ENCODE measurements at regions not wholly inside any gene's neighbourhood (a gene's known extent, or its start where the extent isn't known, plus 50 kb on each side); places are given as distances from the start of the nearest gene placed in this dataset.

DNA sequence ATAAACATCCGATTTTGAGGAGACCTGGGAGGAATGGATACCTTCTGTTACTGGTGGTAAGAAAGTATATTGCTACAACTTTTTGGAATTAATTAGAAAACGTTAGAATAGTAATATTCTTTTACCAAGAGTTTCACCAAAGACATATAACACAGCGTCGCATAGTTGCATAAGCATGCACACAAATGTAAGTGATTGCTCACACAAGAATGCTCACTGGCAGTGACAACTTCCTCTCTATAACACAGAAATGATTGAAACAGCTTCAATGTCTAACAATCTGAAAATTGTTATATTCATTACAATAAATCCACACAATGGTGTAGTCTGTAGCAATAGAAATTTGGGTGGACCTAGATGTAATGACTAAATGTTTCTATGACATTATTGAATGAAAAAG is 998.6 kb downstream of the TTLL7 start:
- no peak for FAIRE-seq
- DNase-seq (ENCODE audit: low spot score), result no peak

DNA sequence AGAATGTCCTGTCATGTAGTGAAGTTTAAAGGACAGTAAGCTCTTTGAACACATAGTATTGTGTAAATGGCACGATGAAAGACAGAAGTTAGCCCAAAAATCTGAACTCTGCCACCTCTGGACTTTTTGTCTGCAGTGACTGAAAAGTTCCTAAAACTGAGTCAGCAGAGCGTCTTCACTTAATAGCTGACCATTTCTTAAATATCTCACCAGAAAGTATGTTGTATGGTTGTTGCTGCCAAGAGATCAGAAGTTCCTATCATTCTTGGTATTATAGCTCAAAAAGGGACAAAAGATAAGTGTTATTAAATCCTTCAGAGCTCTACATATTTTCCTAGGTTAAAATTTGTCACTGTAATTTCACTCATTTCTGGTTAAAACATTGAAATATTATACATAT is 1003.0 kb downstream of the TTLL7 start:
- no peak for FAIRE-seq
- no peak for DNase-seq (ENCODE audit: low spot score)

DNA sequence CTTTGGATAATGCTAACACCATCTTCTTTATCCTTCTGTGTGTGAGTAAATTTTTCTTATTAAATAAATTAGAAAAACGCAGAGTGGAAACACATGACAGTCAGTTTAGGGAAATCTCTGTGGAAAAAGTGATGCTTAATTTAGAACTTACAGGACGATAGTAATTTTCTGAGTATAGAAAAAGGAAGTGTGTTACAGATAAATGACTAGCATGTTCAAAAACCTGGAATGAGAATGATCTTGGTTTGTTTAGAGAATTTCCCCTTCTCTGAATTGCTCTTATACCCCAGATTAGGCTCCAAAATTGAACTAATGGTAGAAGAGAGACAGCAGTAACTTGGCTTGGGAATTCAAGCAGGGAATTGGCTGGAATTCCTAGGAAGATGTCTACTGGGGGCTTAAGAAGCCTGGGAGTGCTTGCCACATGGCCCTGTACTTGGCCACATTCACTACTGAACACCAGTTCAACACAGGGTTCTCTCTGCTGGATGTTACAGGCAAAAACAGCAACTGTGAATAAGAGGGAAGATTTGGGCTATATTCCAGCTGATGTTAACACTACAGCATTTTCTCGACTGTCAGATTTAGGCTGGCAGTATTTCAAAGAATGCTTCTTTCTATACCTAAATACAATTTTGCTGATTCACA is 1004.2 kb downstream of the TTLL7 start:
- FAIRE-seq (no peak), DNase-seq (ENCODE audit: low spot score) (no peak)

DNA sequence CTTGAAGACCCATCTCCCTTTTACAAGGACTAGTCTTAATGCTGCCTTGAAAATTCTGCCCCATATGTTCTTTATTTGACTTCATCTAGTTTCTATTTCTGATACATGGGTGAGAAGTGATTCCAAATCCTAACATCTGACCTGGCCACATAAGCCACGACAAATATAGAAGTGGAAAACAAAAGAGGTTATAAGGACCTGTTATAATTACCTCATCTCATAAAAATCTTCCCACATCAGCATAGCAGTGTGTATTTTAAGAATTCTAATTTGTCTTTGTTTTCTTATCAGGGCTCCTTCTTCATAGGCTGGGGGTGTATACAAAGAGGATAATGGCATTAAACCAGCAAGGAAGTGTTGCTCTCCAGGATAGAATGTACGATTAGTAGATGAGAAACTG is 1007.4 kb downstream of the TTLL7 start:
- FAIRE-seq, result no peak
- no peak for DNase-seq (ENCODE audit: low spot score)

DNA sequence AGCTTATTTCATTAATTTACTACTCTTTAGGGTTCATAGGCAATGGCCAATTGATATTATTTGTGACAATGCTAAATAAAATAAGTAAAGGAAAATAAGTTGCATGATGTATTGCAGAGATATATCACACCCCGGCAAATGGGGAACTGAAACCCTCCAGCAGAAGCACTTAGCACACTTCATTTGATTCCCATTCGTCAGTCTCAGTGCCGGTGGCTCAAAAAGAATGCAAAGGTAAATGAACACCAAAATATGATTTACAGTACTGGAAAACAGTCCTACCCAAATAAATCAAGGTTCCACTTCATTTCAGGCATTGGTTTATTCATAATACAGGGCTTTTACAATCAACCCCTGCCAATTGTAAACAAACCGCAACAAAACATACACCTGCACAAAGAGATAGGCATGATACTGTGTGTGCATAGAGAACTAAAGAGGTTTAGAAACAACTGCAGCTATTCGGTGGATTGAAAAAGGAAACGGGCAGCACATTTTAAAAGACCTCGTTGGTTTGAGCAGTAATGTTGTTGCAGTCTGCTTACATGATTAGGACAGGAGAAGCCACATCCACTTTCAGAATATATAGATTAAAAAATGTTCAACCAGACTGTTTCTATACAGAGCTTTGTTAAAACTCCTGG is 1019.2 kb downstream of the TTLL7 start:
- FAIRE-seq (no peak), DNase-seq (ENCODE audit: low spot score) (no peak)

DNA sequence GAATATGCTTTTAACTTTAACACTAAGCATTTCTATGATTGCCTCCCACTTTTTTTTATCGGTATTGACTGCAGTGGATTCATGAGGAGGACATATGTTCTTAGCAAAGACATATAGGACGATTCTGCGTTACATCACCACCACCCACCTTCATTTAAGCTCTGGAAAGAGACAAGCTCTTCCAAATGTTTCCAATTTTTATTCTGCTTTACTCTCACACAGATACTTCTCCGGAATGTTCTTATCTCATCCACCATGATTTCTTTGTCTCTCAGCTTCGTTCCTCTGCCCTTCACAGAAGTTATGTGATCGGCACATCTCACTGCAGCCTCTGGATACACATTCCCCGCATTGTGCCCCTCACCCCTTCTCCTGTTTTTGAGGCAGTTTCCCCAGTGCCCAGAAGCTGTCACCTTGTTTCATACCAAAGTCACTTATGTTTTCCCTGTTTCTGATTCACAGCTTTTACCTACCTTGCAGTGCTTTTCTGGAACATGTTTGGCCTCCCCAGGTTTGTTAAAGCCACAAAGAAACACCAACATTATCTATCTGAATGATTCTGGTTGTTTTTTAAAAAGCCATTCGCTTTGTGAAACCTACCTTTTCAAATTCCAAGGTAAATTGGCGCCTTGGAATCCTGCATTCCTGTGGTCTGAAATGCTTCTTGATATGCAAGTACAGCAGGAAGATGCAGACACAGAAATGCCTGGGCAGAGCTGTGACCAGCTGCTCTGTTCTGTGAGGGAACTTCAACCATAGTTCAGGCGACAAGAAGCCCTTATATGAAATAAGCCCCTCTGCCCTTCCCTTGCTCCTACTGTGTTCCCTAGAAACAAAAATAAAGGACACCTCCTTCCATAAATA is 1020.2 kb downstream of the TTLL7 start:
- FAIRE-seq, result no peak
- DNase-seq (ENCODE audit: low spot score), result no peak

DNA sequence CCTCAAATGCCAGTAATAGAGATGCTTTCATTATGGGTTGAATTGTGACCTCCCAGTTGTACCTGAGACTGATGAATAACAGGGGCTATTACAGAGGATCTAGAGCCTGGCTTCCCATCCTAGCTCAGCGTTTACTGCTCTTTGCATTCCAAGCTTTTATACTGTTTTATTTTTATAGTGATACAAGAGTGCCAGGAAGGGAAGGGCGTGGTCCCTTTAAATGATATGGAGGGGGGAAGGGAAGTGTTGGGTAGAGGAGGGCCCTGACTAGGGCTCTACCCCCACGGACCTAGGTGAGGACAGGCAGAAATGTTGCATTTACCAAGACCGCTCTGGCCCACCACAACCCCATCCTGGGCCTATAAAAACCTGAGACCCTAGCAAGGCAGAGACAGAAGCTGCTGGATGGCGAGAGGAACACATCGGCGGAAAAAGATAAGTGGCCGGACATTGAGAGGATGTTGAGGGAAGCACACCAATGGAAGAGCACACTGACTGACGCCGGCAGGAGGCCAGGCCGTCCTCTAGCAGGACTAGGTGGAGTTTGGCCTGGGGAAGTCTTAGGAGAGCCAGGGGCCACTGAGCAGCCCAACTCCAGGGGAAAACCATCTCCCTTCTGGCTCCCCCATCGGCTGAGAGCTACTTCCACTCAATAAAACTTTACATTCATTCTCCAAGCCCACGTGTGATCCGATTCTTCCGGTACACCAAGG is 1025.9 kb downstream of the TTLL7 start:
- no peak for FAIRE-seq
- no peak for DNase-seq (ENCODE audit: low spot score)

DNA sequence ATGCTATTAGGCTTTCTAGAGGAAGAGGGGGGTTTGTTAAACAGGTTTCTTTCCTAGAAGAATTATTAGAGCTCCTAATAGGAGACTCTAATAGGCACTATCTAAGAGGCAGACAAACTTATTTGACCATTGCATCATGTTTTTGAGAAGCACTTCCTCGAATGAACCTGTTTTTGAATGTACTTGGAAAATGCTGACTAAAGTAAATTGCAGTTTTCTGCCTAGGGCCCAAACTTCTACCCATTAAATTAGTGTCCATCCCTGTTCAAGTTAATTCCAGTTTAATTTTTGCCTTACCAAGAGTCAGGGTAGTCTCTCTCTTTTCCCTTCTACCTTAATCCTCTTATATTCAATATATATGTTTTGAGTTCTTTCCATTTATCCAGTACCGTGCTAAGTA is 1029.6 kb downstream of the TTLL7 start:
- no peak for DNase-seq (ENCODE audit: low spot score)
- FAIRE-seq, result no peak

DNA sequence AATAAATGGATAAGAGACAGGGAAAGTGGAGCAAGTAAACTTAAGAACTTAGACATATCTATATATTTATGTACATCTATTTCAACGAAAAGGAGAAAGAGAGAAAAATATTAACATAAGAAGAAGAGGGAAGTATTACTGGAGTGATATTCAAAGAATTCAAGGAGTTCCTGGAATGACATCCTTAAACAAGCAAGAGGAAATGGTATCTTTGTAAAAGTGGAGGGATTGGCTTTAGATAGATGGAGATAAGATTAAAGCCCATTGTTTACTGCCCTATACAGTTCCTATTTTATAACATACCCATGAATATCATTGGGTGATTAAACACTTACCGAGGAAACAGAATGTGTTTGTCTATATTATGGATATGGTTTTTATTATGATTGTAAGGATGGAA is 1036.3 kb downstream of the TTLL7 start:
- FAIRE-seq, result no peak
- DNase-seq (ENCODE audit: low spot score), result no peak

DNA sequence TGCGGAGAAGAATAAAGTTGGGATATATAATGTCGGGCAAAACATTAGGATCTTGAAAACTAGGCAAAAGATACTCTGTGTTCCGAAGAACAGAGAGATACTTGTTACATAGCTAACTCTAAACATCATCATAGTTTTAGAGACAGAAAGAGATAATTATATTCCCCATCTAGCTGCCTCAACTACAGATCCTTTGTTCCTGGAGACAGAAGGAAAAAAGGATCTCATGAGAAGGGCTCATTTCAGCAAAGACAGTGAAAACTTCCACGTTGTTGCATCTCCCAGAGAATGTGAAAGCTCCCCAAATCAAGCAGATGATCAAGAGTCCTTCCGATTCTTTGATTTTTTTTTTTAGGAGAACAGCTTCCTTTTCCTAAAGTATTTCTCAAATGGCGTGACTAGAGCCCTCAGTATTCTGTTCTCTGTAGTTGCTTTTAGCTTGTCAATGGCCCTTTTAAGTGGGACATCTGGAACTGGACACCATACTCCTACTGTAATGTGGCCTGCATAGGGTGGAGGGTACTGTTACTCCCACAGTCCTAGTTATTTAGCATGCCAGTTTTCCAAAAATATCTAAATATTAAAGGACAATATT is 1048.2 kb downstream of the TTLL7 start:
- DNase-seq (ENCODE audit: low spot score) (no peak), FAIRE-seq (no peak)

DNA sequence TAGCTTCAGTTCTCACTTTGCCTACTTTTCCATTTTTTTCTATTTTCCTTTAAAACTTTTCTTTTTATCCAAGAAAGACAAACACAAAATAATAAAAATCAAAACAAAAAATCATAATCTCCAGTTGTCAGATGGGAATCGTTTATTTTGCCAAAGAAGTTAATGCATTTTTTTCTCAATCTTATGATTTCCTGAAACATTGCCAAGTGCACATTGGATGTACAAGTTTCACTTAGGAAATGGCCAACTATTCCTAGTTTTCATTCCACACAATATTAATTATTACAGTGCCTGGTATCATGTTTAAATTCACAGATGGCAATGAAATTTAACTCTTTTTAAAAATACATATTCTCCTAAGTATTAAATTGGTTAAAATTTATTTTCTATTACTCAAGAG is 1050.5 kb downstream of the TTLL7 start:
- DNase-seq (ENCODE audit: low spot score) (no peak), FAIRE-seq (no peak)

DNA sequence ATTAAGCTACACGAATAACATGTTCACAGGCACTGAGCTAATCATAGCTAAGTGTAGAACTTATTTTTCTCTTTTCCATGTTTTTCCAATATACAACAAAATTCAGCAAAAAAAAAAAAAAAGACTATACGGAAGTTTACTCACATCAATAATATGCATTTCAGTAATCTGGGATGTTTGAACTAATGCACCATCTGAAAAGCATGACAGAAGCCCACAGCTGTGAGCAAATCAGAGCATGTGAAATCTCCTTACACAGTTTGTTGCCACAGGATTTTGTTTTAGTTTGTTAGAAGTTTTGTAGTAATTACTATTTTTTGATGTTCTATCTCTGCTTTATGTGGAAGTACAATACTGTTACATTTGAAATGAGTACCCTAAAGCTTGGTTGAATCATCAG is 1051.7 kb downstream of the TTLL7 start:
- FAIRE-seq (no peak), DNase-seq (ENCODE audit: low spot score) (no peak)

DNA sequence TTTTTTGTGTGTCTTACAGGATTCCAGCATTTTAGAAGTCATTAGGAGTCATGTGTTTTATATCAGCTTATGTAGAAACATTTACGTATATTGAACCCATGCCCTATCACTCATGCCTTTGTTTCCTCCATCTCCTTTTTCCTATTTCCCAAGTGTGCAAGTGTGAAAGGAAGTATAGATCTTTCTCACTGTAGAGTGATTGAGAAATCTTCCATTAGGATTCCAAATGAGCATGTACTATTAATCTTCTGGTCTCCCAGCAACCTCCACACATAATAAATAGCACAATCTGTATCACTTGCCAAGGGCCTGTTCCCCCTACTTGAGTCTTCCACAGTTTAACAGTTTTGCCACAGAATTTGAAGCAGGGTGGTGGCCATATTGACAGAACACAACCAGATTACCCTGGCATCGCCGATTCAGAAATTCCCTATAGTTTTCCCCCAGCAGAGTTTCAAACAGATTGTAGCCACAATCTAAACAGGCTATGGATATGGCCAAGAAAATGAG is 1052.8 kb downstream of the TTLL7 start:
- no peak for DNase-seq (ENCODE audit: low spot score)
- no peak for FAIRE-seq

DNA sequence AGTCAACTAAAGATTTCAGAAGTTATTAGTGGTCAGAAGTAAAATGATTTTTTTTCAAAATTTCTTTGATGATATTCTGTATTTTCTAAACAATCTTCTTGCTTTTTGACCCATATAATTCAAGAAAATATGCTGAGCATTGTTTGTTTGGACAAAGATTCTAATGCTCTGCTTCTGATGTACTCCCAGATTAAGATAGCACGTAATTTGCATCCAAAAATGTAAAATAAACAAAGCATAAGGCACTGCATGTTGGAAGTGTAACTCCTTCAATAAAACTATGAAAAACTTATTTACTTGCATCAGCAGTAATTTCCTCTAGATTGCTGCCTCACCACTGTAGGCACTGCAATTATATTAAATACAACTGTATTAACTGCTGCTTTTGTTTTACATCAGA is 1054.1 kb downstream of the TTLL7 start:
- no peak for DNase-seq (ENCODE audit: low spot score)
- no peak for FAIRE-seq

DNA sequence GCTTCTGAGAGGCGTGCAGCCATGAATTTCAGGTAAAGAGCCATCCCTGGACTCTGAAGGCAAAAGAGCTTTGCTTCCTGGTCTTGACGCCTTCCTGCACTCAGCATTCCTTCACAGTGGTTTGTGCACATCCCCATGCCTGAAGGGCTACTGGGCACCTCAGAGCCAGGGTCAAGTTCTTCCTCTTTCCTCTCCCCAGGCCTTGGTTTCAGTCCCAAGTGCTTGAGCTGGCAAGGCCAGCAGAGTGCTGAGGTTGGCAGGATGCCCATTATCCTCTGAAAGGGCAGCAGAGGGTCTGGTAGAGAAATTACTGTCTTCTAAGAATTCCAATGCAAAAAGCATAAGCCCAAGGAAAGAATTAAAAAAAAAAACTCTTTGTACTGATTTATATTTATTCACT is 1064.9 kb downstream of the TTLL7 start:
- FAIRE-seq (no peak), DNase-seq (ENCODE audit: low spot score) (no peak)

DNA sequence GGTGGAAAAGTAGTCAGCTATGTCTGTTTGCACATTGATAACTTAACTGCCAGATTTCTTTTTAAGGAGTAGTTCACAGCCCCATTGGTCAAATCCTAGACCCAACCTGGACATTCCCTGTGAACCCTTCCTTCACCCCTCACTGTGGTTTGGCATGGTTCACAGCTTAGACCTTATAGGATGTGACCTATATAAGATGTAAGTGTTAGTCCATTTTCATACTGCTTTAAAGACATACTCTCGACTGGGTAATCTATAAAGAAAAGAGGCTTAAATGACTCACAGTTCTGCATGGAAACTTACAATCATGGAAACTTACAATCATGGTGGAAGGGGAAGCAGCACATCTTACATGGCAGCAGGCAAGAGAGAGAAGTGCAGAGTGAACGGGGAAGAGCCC is 1066.2 kb downstream of the TTLL7 start:
- no peak for FAIRE-seq

DNA sequence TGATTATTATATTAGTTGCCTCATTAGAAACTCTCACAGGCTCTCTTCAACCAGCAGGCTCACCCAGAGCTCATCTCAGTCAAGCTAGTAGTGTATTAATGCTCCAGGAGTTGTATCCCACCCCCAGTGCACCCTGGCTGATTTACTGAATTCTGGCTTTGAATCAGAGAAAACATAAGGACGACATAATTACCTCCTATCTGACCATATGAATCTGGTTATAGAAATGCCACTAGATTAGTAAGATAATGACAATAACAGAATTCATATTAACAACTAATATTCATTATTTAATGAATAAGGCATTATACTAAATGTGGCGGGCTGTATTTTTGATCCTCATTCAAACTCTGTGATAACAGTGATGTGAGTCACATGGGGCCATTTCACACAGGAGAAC is 1066.7 kb downstream of the TTLL7 start:
- FAIRE-seq (no peak), DNase-seq (ENCODE audit: low spot score) (no peak)

More for the DNA sequence above, 1066.2 kb downstream of the TTLL7 start:
- DNase-seq (ENCODE audit: low spot score), result no peak

DNA sequence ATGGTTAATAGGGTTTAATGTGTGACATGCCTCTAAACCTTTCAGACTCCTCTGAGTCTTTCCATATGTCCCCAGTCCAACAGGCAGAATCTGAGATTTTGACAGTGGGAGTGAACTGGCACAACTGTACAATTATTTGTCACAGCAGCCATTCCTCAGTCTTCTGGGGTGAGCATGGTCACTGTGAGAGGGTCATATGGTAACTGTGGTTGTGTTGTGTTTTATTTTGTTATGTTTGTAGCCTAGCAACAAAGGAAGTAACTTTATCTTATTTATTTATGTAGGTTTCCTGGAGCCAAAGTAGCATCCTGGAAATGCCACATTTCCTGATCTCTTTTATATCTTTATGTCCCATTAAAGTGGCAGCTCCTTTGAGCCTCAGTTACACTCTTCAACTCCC is 1067.9 kb downstream of the TTLL7 start:
- no peak for FAIRE-seq

DNA sequence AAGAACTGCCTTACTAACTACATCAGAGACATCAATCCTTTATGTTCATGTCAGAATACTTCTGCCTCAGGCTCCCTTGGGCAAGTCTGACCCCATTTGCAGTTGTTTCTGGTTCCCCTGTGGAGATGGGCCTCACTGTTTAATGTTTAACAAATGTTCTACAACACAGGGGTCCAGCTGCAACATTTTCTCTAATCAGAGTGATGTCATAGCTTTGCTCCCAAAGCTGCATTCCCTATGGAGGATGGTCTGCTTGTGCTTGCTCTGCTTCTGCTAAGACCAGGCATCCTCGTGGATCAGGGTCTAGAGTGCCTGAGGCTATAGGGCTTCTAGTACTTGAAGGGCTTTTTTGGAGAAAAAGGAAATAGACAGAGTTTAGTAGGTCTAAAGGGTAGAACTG is 1071.2 kb downstream of the TTLL7 start:
- FAIRE-seq (no peak), DNase-seq (ENCODE audit: low spot score) (no peak)

More for the DNA sequence above, 1067.9 kb downstream of the TTLL7 start:
- DNase-seq (ENCODE audit: low spot score), result no peak

DNA sequence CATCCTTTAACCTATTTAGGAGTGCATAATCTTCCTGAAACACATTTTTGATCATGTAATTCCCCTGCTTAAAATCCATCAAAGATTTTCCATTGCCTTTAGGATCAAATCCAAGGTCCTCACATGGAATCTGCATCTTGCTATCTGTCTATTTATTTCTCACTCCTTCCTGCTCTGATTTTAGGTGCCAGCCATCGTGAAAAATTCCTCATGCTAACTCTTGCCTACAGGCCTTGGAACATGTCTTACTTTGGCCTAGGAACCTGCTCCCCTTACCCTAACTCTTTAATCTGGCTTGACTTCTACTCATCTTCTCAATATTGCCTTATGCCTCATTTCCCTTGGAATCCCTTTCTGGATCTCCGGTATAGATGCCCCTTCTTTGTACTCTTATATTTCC is 1074.3 kb downstream of the TTLL7 start:
- no peak for FAIRE-seq
- DNase-seq (ENCODE audit: low spot score), result no peak

DNA sequence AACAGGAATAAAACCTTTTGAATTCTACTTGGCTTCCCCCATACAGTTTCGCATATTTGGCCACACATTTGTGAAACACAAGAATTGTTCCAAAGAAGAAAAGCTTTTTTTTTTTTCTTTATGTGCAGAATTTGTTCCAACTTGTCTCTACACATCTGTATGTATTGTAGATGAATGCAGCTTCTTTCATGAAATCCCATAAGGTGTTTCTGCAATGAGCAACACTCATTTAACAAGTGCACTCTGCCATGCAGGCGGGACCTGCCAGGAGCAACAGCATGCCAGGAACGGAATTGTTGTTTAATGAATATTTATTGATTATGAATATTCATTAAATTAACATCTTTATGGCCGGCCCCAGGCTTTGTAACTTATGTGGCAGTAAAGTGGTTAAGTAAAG is 1075.0 kb downstream of the TTLL7 start:
- no peak for FAIRE-seq
- no peak for DNase-seq (ENCODE audit: low spot score)

Data from RCC 7860 (cell line).